ENCODE measurements at regions not wholly inside any gene's neighbourhood (a gene's known extent, or its start where the extent isn't known, plus 50 kb on each side); places are given as distances from the start of the nearest gene placed in this dataset.

DNA sequence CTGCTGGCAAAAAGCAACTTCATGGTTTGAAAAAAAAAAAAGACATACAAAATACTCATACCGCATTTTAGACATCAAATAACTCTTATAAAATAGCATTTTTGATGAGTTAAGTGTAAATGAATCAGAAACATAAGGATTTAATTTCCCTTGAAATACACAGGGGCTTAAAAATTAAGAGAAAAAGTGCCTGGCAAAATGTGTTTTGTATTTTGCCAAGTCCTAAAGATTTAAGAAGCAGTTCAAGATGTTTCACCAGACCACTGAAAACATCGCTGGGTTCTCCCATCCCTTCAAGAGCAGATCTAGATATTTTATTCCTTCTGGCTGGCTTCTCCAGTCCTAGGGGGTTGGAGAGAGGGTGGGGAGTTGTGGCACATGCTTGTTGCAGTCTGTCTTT, 396.4 kb downstream of the INHBA start:
- TF ChIP-seq, protein P1, sequence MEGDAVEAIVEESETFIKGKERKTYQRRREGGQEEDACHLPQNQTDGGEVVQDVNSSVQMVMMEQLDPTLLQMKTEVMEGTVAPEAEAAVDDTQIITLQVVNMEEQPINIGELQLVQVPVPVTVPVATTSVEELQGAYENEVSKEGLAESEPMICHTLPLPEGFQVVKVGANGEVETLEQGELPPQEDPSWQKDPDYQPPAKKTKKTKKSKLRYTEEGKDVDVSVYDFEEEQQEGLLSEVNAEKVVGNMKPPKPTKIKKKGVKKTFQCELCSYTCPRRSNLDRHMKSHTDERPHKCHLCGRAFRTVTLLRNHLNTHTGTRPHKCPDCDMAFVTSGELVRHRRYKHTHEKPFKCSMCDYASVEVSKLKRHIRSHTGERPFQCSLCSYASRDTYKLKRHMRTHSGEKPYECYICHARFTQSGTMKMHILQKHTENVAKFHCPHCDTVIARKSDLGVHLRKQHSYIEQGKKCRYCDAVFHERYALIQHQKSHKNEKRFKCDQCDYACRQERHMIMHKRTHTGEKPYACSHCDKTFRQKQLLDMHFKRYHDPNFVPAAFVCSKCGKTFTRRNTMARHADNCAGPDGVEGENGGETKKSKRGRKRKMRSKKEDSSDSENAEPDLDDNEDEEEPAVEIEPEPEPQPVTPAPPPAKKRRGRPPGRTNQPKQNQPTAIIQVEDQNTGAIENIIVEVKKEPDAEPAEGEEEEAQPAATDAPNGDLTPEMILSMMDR (conservative IDR thresholded peaks at IDR 0.05 in 1 of 2, IDR thresholded peaks at IDR 0.05 in 1 of 2; ENCODE audit: extremely low read depth in 1 of 2, insufficient read depth in 1 of 2, low read depth in 1 of 2, low read length in 2 of 2) = no peak
- no peak for TF ChIP-seq EZH2 (IDR thresholded peaks at IDR 0.05; ENCODE audit: borderline replicate concordance, low read length)
